Endothelial cell of umbilical vein (primary cell): ENCODE measurements at regions not wholly inside any gene's neighbourhood (a gene's known extent, or its start where the extent isn't known, plus 50 kb on each side); places are given as distances from the start of the nearest gene placed in this dataset.

Experiments used
- EZH2 ChIP-seq: IDR thresholded peaks from 2 replicates; pipeline ENCODE4 v1.6.1; 2012; ENCODE audit warnings: borderline replicate concordance, low read depth, mild to moderate bottlenecking, moderate library complexity, low read length, inconsistent platforms; ENCODE audit not compliant: severe bottlenecking
- FOS ChIP-seq: IDR thresholded peaks from 2 replicates; pipeline ENCODE4 v1.6.1; 2011; ENCODE audit warnings: mild to moderate bottlenecking, low read length, moderate library complexity, borderline replicate concordance; ENCODE audit not compliant: insufficient read depth
- GATA2 ChIP-seq: IDR thresholded peaks from 2 replicates; pipeline ENCODE4 v1.7.0; 2011; ENCODE audit warnings: low read depth, mild to moderate bottlenecking, moderate library complexity, mixed read lengths, low read length; ENCODE audit not compliant: insufficient read length, insufficient read depth
- JUN ChIP-seq: IDR thresholded peaks from 2 replicates; pipeline ENCODE4 v1.6.1; 2011; ENCODE audit warnings: borderline replicate concordance, low read depth; ENCODE audit not compliant: insufficient read length, insufficient read depth
- MYC ChIP-seq: IDR thresholded peaks from one replicate; pipeline ENCODE4 v1.6.1; 2011; ENCODE audit warnings: mild to moderate bottlenecking, low read depth, low read length
- POLR2A ChIP-seq: IDR thresholded peaks from 2 replicates; pipeline ENCODE4 v1.6.1; 2012; ENCODE audit warnings: low read depth, mild to moderate bottlenecking, control low read depth, low read length
- POLR2AphosphoS5 ChIP-seq: IDR thresholded peaks from 2 replicates; pipeline ENCODE4 v1.6.1; 2012; ENCODE audit warnings: low read depth, mild to moderate bottlenecking, control low read depth, low read length, moderate library complexity; ENCODE audit not compliant: insufficient read depth
- TF ChIP-seq, protein P1 (sequence below), 2 donors: IDR thresholded peaks; 1 replicate in 1 of 2; 2 replicates in 1 of 2; pipeline ENCODE4 v1.5.1; 2011; ENCODE audit warnings: low read length in 2 of 2, mild to moderate bottlenecking in 2 of 2, moderate library complexity in 2 of 2, control low read depth in 1 of 2, inconsistent platforms in 1 of 2, low read depth in 1 of 2; ENCODE audit not compliant: insufficient read depth in 1 of 2; ENCODE audit errors: extremely low read depth in 1 of 2
- TF ChIP-seq, protein P2 (sequence below): IDR thresholded peaks from 2 replicates; pipeline ENCODE4 v1.6.1; 2011; ENCODE audit not compliant: insufficient read depth, insufficient read length

DNA sequence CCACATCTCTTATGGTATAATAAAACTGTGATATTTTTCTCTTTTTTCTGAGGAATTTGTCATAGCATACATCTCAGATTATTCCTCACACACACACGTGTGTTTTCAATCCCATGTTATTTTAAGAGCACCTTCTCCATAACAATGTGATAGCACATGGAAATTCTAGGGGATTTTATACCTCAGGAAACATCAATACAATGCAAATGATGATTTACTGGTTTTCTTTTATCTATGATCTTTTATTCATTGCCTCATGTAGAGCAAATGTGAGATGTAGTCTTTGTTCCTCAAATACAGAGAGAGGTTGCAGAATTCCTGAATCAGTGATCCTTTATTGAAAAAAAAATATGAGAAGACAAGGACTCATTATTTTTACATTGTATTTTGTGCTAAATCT lies 128.3 kb upstream of the ROBO1 start:
- TF ChIP-seq POLR2A (no peak), FOS (no peak), EZH2 (no peak), POLR2AphosphoS5 (no peak), JUN (no peak), MYC (no peak), GATA2 (no peak)
- TF ChIP-seq, protein P1, sequence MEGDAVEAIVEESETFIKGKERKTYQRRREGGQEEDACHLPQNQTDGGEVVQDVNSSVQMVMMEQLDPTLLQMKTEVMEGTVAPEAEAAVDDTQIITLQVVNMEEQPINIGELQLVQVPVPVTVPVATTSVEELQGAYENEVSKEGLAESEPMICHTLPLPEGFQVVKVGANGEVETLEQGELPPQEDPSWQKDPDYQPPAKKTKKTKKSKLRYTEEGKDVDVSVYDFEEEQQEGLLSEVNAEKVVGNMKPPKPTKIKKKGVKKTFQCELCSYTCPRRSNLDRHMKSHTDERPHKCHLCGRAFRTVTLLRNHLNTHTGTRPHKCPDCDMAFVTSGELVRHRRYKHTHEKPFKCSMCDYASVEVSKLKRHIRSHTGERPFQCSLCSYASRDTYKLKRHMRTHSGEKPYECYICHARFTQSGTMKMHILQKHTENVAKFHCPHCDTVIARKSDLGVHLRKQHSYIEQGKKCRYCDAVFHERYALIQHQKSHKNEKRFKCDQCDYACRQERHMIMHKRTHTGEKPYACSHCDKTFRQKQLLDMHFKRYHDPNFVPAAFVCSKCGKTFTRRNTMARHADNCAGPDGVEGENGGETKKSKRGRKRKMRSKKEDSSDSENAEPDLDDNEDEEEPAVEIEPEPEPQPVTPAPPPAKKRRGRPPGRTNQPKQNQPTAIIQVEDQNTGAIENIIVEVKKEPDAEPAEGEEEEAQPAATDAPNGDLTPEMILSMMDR (IDR thresholded peaks at IDR 0.05; ENCODE audit: extremely low read depth in 1 of 2, insufficient read depth in 1 of 2, low read depth in 1 of 2, low read length in 2 of 2): no peak
- TF ChIP-seq, protein P2, sequence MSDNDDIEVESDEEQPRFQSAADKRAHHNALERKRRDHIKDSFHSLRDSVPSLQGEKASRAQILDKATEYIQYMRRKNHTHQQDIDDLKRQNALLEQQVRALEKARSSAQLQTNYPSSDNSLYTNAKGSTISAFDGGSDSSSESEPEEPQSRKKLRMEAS: no peak
